ENCODE measurements at regions not wholly inside any gene's neighbourhood (a gene's known extent, or its start where the extent isn't known, plus 50 kb on each side); places are given as distances from the start of the nearest gene placed in this dataset.
"Not testable (repeated sequence)": the region's sequence is repeated elsewhere in the genome, so short reads cannot be mapped to it uniquely, and the experiment has no call there.

DNA sequence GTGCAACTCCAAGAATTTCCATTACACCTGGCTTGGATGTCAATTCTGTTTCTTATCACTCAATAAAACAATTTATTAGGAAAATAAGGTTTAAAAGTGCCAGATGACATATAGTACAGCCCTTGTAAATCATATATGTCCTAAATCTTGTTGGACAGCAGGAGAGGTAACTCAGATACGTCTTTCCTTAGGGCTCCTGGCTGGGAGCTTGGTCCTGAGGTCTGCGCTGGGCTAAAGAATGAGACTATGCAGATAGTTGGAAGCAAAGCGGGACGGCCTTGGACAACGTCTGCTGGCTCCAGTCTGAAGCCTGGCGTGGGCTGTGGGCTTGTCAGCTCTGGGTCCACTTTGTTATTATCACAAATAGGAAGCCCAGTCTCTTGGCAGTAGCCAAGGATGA lies 377.0 kb downstream of the DLEU7 start:
- H3K27ac ChIP-seq (ENCODE audit: low read depth, low read length) = no peak overlapping the region
- H3K9ac ChIP-seq (ENCODE audit: low read length) = no peak overlapping the region
- no peaks in the 10 kb centered on the region for H3K36me3 ChIP-seq (ENCODE audit: insufficient read depth, low read length)
- no peaks in the 10 kb centered on the region for H3K27me3 ChIP-seq (ENCODE audit: control insufficient read depth in 1 of 2, insufficient read depth in 2 of 2, low read length in 2 of 2)
- peaks cover 7% of the 10 kb centered on the region for H3K4me1 ChIP-seq (ENCODE audit: insufficient read depth, low read length)
- H3K9me3 ChIP-seq (ENCODE audit: low read length) = no peaks in the 10 kb centered on the region
- H3K4me3 ChIP-seq (ENCODE audit: low read depth in 1 of 2, low read length in 2 of 2) = no peak overlapping the region

DNA sequence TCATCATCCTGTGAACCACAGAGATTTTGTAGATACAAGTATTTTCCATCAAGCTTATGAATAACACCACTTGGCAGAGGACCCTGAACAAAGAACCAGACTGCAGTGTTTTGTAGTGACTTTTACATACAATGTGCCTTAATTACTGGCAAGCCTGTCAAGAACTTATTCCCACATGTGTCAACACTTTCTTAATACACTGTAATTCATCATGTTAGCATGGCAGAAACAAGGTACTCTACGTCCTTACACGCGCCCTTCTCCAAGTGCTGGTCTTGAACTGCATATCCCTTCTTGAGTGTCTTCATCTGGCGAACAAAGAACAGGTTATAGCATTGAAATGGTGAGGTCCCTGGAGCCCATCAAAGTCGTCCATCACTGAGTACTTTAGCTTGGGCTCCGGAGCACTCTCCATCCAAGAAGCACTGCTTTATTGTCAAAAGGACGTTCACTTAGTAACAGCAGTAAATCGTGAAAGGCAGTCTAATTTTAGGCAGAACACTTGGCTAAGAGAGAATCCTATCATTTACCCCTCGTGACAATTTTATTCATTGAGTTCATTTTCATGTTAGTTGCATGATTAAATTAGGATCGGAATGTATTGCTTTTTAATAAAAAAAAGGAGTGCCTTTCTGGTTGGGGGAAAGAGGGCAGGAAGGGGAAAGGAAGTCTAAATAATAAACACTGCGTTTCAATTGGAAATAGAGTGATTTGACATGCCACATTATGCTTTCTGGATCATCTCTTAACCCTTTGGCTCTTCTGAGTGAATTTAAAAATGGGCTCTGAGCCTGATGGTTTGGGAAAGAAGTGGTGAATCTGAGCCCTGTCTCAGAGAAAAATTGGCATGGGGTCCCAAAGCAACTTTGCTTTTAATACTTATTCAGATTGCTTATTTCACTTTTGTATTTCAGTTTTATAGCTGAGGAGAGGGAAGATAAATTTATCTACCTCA lies 376.1 kb downstream of the DLEU7 start:
- Histone ChIP-seq H3K27me3 (ENCODE audit: control insufficient read depth in 1 of 2, insufficient read depth in 2 of 2, low read length in 2 of 2) (no peaks in the 10 kb centered on the region), H3K9me3 (ENCODE audit: low read length) (no peaks in the 10 kb centered on the region)

DNA sequence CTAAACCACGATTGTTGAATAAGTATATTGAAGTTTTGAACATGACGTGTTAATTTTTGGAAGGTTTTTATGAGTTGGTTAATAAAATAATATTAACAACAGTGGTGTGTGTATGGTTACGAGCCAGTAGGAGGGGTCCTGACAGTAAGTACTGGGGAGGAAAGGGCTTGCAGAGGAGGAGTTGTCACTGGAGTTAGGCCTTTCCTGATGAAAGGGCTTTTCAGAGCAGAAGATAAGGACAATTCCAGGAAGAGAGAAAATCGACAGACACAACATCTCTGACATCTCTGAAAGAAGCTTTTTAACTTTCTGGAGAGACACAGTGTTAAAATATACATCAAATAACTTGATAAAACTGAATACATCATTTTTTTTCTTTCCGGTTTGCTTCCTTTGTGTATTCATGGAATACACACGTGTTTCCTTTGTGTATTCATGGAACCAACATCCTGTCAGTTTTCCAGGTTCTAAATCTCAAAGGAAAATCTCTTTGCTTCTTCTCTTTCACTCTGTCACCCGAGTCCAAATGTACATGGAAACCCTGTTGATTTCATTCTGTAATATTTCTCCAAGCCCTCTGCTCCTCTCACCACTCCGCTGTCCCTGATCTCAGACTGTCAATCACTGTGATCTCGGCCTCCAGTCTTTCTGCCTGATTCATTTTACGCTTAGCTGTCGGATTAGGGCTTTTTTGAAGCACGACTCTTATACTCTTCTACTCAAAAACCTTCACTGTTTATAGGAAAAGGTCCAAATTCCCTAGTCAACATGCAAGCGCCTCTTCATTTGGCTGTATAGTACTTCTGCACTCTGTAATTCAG lies 374.4 kb downstream of the DLEU7 start:
- H3K27ac ChIP-seq (ENCODE audit: low read depth, low read length) = no peak overlapping the region

More for the DNA sequence above, 376.1 kb downstream of the DLEU7 start:
- Histone ChIP-seq H3K4me3 (ENCODE audit: low read depth in 1 of 2, low read length in 2 of 2) (no peak overlapping the region), H3K4me1 (ENCODE audit: insufficient read depth, low read length) (peaks cover 7% of the 10 kb centered on the region), H3K9ac (ENCODE audit: low read length) (no peak overlapping the region), H3K36me3 (ENCODE audit: insufficient read depth, low read length) (no peaks in the 10 kb centered on the region), H3K27ac (ENCODE audit: low read depth, low read length) (no peak overlapping the region)

DNA sequence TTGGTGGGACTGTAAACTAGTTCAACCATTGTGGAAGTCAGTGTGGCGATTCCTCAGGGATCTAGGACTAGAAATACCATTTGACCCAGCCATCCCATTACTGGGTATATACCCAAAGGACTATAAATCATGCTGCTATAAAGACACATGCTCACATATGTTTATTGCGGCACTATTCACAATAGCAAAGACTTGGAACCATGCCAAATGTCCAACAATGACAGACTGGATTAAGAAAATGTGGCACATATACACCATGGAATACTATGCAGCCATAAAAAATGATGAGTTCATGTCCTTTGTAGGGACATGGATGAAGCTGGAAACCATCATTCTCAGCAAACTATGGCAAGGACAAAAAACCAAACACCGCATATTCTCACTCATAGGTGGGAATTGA lies 370.4 kb downstream of the DLEU7 start:
- H3K4me1 ChIP-seq (ENCODE audit: insufficient read depth, low read length); H3K9ac ChIP-seq (ENCODE audit: low read length); H3K9me3 ChIP-seq (ENCODE audit: low read length); H3K4me3 ChIP-seq (ENCODE audit: low read depth in 1 of 2, low read length in 2 of 2); H3K27ac ChIP-seq (ENCODE audit: low read depth, low read length); H3K36me3 ChIP-seq (ENCODE audit: insufficient read depth, low read length); H3K27me3 ChIP-seq (ENCODE audit: control insufficient read depth in 1 of 2, insufficient read depth in 2 of 2, low read length in 2 of 2): not testable (repeated sequence)

More for the DNA sequence above, 374.4 kb downstream of the DLEU7 start:
- no peaks in the 10 kb centered on the region for H3K9me3 ChIP-seq (ENCODE audit: low read length)
- no peaks in the 10 kb centered on the region for H3K27me3 ChIP-seq (ENCODE audit: control insufficient read depth in 1 of 2, insufficient read depth in 2 of 2, low read length in 2 of 2)
- H3K4me1 ChIP-seq (ENCODE audit: insufficient read depth, low read length) = peaks cover 7% of the 10 kb centered on the region
- no peak overlapping the region for H3K4me3 ChIP-seq (ENCODE audit: low read depth in 1 of 2, low read length in 2 of 2)
- no peaks in the 10 kb centered on the region for H3K36me3 ChIP-seq (ENCODE audit: insufficient read depth, low read length)
- H3K9ac ChIP-seq (ENCODE audit: low read length) = no peak overlapping the region

DNA sequence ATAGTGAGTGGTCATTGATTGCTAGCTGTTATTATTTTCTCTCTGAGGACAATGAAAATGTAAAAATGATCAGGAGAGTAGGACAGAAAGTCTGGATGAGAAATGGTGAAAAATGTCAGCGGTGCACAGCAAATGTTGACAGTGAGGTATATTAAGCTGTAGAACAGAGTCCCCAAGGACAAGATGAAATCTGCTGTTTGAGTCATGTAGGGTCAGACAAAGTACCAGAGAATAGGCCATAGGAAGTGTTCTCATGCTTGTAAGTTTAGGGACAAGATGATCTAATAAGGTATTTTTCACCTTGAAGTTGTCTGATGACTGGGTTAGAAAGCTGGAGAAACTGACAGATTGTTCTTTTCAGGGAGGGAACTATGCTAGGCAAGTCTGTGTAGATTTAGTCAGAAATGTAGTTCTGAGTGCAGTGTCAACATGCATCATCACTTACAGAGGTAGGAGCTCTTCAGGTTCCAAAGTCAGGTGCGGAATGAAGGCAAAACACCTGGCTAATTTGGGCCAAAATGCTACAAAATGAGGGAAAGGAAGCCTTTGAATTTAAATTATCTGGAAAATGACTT lies 369.3 kb downstream of the DLEU7 start:
- no peaks in the 10 kb centered on the region for H3K4me1 ChIP-seq (ENCODE audit: insufficient read depth, low read length)
- no peak overlapping the region for H3K4me3 ChIP-seq (ENCODE audit: low read depth in 1 of 2, low read length in 2 of 2)
- no peaks in the 10 kb centered on the region for H3K9me3 ChIP-seq (ENCODE audit: low read length)
- H3K36me3 ChIP-seq (ENCODE audit: insufficient read depth, low read length) = no peaks in the 10 kb centered on the region
- no peak overlapping the region for H3K9ac ChIP-seq (ENCODE audit: low read length)
- no peaks in the 10 kb centered on the region for H3K27me3 ChIP-seq (ENCODE audit: control insufficient read depth in 1 of 2, insufficient read depth in 2 of 2, low read length in 2 of 2)
- no peak overlapping the region for H3K27ac ChIP-seq (ENCODE audit: low read depth, low read length)

DNA sequence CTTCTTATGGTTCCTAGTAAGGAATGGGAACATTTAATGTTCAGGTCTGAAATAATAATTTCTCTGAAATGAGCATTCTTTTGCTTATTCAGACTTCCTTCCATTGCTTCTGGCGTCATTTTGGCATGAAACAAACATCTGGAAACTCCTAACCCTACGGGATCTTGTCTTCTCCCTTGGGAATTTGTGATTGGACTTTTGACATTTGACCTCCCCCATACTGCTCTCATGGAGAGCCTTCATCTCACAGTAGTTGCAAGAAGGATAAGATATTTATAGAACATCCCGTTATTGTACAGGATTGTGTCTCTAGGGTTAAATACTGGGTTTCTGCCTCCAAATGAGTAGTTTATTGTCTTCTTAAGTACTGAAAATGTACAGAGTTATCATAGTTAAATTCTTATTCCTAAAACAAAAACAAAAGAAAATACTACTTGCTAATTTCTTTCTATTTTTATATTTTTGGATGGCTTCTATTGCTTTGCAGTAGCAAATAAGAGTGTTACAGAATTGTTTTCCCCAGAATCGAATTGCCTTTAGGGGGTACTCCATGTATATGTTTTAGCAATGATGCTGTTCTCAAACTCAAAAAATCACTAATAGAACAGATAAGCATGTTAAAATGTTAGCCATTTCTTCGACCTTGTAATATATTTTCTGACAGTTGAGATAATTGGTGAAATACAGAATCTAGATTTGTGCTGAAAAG lies 366.8 kb downstream of the DLEU7 start:
- Histone ChIP-seq H3K9me3 (ENCODE audit: low read length) (no peaks in the 10 kb centered on the region), H3K27me3 (ENCODE audit: control insufficient read depth in 1 of 2, insufficient read depth in 2 of 2, low read length in 2 of 2) (no peaks in the 10 kb centered on the region), H3K36me3 (ENCODE audit: insufficient read depth, low read length) (no peaks in the 10 kb centered on the region), H3K4me1 (ENCODE audit: insufficient read depth, low read length) (no peaks in the 10 kb centered on the region), H3K27ac (ENCODE audit: low read depth, low read length) (no peak overlapping the region), H3K4me3 (ENCODE audit: low read depth in 1 of 2, low read length in 2 of 2) (no peak overlapping the region), H3K9ac (ENCODE audit: low read length) (no peak overlapping the region)

DNA sequence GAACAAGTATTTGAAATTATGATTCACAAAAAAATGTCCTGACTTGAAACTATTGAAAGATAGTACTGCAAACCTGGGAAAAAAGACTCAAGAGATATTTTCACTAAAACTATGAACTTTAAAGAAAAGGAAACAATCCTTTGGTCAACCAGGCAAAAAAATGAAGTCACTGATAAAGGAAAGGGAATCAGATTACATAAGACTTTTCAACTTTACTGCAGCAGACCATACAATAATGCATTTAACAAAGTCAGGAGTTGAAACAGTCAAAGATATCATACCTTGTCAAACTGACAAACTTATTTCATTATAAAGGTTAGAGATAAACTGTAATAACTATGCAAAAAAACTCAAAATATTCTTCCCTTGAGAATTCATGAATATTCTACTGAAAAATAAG lies 361.6 kb downstream of the DLEU7 start:
- Histone ChIP-seq H3K27ac (ENCODE audit: low read depth, low read length) (no peak overlapping the region), H3K9me3 (ENCODE audit: low read length) (no peaks in the 10 kb centered on the region), H3K4me1 (ENCODE audit: insufficient read depth, low read length) (no peaks in the 10 kb centered on the region), H3K9ac (ENCODE audit: low read length) (no peak overlapping the region), H3K27me3 (ENCODE audit: control insufficient read depth in 1 of 2, insufficient read depth in 2 of 2, low read length in 2 of 2) (no peaks in the 10 kb centered on the region), H3K36me3 (ENCODE audit: insufficient read depth, low read length) (no peaks in the 10 kb centered on the region), H3K4me3 (ENCODE audit: low read depth in 1 of 2, low read length in 2 of 2) (no peak overlapping the region)

DNA sequence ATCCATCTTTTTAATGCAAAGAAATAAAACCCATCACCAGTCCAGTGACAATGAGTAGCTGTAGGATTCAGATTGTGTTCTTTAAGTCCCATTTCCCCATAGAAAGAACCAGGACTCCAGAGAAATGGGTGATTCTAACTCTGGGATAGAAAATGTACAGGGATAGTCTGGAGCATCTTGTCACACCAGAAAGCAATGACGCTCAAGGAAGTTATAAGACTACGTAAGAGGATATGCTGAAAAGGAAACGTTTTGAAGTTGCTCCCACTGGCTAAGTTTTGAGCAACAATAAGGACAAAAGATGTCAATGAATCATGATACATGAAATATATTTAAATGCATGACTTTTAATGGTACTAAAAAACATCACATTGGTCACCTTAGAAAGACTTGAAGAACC lies 360.1 kb downstream of the DLEU7 start:
- Histone ChIP-seq H3K9me3 (ENCODE audit: low read length) (no peaks in the 10 kb centered on the region), H3K4me1 (ENCODE audit: insufficient read depth, low read length) (no peaks in the 10 kb centered on the region), H3K27me3 (ENCODE audit: control insufficient read depth in 1 of 2, insufficient read depth in 2 of 2, low read length in 2 of 2) (no peaks in the 10 kb centered on the region), H3K9ac (ENCODE audit: low read length) (no peak overlapping the region), H3K36me3 (ENCODE audit: insufficient read depth, low read length) (no peaks in the 10 kb centered on the region), H3K4me3 (ENCODE audit: low read depth in 1 of 2, low read length in 2 of 2) (no peak overlapping the region), H3K27ac (ENCODE audit: low read depth, low read length) (no peak overlapping the region)

DNA sequence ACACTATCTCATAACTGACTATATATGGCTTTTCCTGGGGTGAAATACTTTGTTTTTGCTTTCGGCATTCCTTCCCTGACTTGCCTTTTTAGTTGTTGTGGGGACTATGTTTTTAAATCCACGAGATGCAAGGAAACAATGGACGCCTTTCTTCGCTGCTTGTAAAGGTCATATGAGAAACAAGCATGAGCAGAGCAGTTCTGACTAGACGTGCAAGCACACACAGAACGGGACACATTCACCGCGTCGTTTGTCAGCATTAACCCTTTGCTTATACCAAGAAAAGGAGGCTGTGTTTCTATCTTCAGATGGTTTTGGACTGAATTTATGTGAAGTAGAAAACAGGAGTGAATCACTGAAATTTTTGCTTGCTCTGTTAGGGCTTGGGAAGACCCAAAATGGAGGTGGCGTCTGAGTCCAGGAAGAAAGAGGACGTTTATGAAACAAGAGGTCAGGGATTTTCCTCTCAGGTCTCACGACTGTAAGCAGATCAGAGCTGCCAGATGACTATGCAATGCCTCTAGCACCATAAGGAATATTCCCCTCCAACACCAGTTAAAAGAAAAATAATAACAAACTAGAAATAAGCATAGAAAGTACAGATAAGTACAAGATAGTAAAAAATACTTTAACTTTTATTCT lies 358.9 kb downstream of the DLEU7 start:
- Histone ChIP-seq H3K4me1 (ENCODE audit: insufficient read depth, low read length) (no peaks in the 10 kb centered on the region), H3K9me3 (ENCODE audit: low read length) (no peaks in the 10 kb centered on the region), H3K27ac (ENCODE audit: low read depth, low read length) (no peak overlapping the region), H3K9ac (ENCODE audit: low read length) (no peak overlapping the region), H3K4me3 (ENCODE audit: low read depth in 1 of 2, low read length in 2 of 2) (no peak overlapping the region), H3K36me3 (ENCODE audit: insufficient read depth, low read length) (no peaks in the 10 kb centered on the region), H3K27me3 (ENCODE audit: control insufficient read depth in 1 of 2, insufficient read depth in 2 of 2, low read length in 2 of 2) (no peaks in the 10 kb centered on the region)

DNA sequence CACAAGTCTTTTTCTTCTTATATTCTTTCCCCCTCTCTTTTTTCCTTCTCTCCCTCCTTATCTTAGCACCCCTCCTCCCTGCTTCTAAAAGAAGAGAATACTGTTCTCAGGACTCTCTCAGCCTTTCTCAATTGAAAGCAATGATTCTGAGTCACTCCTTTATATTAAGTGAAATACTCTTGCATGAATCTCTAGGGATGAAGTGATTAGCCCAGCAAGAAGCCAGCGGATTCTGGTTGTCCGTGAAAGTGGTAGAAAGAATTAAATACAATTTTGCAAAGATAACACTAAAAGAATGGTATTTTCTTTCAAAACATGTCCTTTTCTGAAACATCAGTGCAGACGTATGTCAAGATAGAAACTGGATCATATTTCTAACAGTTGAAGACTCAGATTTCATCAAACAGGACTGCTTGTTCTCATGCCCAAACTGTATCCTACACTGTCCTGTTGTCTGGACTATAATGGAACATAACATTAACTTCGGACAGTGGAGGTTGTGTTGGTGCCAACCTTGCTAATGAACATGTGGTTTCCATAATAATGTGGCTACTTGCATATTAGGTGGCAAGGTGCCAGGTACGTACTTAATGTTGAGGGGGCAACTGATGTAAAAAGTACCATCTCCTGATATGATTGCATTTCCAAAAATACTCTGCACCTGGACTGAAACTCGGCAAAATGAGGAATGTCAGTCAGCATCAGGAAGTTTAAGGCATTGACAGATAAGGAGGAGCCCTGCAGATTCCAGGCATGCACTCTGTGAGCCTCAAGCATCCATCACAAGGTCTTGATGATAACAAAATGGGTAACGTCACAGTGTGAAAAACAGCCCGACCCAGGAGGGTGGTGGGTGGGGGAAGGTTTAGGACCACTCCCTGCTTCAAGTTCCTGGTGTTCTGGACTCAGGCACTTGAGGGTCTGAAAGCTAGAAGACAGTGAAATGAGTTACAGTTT lies 357.2 kb downstream of the DLEU7 start:
- H3K27me3 ChIP-seq (ENCODE audit: control insufficient read depth in 1 of 2, insufficient read depth in 2 of 2, low read length in 2 of 2) = no peaks in the 10 kb centered on the region
- no peaks in the 10 kb centered on the region for H3K9me3 ChIP-seq (ENCODE audit: low read length)
- H3K4me3 ChIP-seq (ENCODE audit: low read depth in 1 of 2, low read length in 2 of 2) = no peak overlapping the region
- no peak overlapping the region for H3K9ac ChIP-seq (ENCODE audit: low read length)
- H3K27ac ChIP-seq (ENCODE audit: low read depth, low read length) = no peak overlapping the region
- H3K4me1 ChIP-seq (ENCODE audit: insufficient read depth, low read length) = no peaks in the 10 kb centered on the region
- H3K36me3 ChIP-seq (ENCODE audit: insufficient read depth, low read length) = no peaks in the 10 kb centered on the region

All from muscle layer of colon (tissue), 2 donors.